Endothelial cell of umbilical vein (primary cell): ENCODE measurements at regions not wholly inside any gene's neighbourhood (a gene's known extent, or its start where the extent isn't known, plus 50 kb on each side); places are given as distances from the start of the nearest gene placed in this dataset.

Experiments used
- BruUV-seq: library from RNA; stranded (reverse); fragments of 400-500 nt; replicated peaks from 2 replicates; lab custom pipeline; 2021; lab: Mats Ljungman, UMichigan
- CTCF ChIA-PET: fragments of 300-600, 350-600 bp; sonication (Branson Sonifier 250); formaldehyde crosslinking; loops from one replicate; lab custom pipeline; 2021; ENCODE audit warnings: antibody characterized with exemption, inconsistent platforms; lab: Charles Lee
- POLR2A ChIA-PET: fragments of 300-600, 350-600 bp; sonication (Branson Sonifier 250); formaldehyde crosslinking; loops from one replicate; lab custom pipeline; 2021; ENCODE audit warnings: antibody characterized with exemption, inconsistent platforms; lab: Charles Lee
- DNase-seq: peaks from one replicate; pipeline ENCODE4 v3.0.0-alpha.2; 2011; ENCODE audit warnings: low read depth, low spot score
- FAIRE-seq: peaks from 2 replicates; lab custom pipeline; 2011; peaks lifted over from hg19 to GRCh38; lab: Jason Lieb, UNC
- H2AFZ ChIP-seq: 2 replicates; pipeline ENCODE4 v1.6.0; 2012; ENCODE audit warnings: low read depth, low read length, control low read depth, inconsistent platforms
- H3K27ac ChIP-seq: 2 replicates; pipeline ENCODE4 v1.5.1; 2011; ENCODE audit warnings: low read depth, mild to moderate bottlenecking, control low read depth, low read length, moderate library complexity; ENCODE audit not compliant: insufficient read depth
- H3K27me3 ChIP-seq, 2 experiments: 2 replicates each; pipeline versions ENCODE4 v1.6.0 to v1.6.1; 2011; ENCODE audit warnings: low read length in 2 of 2, mixed read lengths in 1 of 2; ENCODE audit not compliant: control insufficient read depth in 2 of 2, insufficient read depth in 2 of 2
- H3K36me3 ChIP-seq, 2 experiments: 2 replicates in 1 of 2; 3 replicates in 1 of 2; pipeline ENCODE4 v1.5.1; 2011; ENCODE audit warnings: low read length in 2 of 2, mild to moderate bottlenecking in 1 of 2, moderate library complexity in 1 of 2; ENCODE audit not compliant: control insufficient read depth in 2 of 2, insufficient read depth in 2 of 2; ENCODE audit errors: extremely low read depth in 1 of 2
- H3K4me1 ChIP-seq: 3 replicates; pipeline ENCODE4 v1.5.1; 2011; ENCODE audit warnings: mild to moderate bottlenecking, low read length; ENCODE audit not compliant: control insufficient read depth, insufficient read depth; ENCODE audit errors: extremely low read depth
- H3K4me2 ChIP-seq: 2 replicates; pipeline ENCODE4 v1.6.1; 2011; ENCODE audit warnings: low read length, control low read depth, mixed read lengths; ENCODE audit not compliant: insufficient read depth
- H3K4me3 ChIP-seq, 3 experiments: fragments of 200-600 bp in 1 of 3; sonication (generic), shearing (Covaris generic) in 1 of 3; replicated peaks in 1 of 3; 2 replicates each; pipeline ENCODE4 v1.5.1; 2011 to 2016; ENCODE audit warnings: control low read depth in 3 of 3, low read length in 3 of 3, mild to moderate bottlenecking in 2 of 3, inconsistent platforms in 1 of 3, low read depth in 1 of 3, moderate library complexity in 1 of 3; ENCODE audit not compliant: insufficient read depth in 1 of 3
- H3K79me2 ChIP-seq: 2 replicates; pipeline ENCODE4 v1.6.0; 2012; ENCODE audit warnings: low read length, inconsistent platforms; ENCODE audit not compliant: control insufficient read depth, insufficient read depth
- H3K9ac ChIP-seq: replicated peaks from 2 replicates; pipeline ENCODE3; 2011; ENCODE audit warnings: low read length, control low read depth; ENCODE audit not compliant: insufficient read depth; ENCODE audit errors: extremely low read depth
- H3K9me1 ChIP-seq: replicated peaks from 3 replicates; pipeline ENCODE4 v1.6.0; 2011; ENCODE audit warnings: mild to moderate bottlenecking, low read length; ENCODE audit not compliant: control insufficient read depth, insufficient read depth; ENCODE audit errors: extremely low read depth
- H3K9me3 ChIP-seq: replicated peaks from 2 replicates; pipeline ENCODE4 v1.5.1; 2012; ENCODE audit warnings: low read length, inconsistent platforms; ENCODE audit not compliant: control insufficient read depth, insufficient read depth
- H4K20me1 ChIP-seq: replicated peaks from 2 replicates; pipeline ENCODE3; 2011; ENCODE audit warnings: mild to moderate bottlenecking, low read length; ENCODE audit not compliant: control insufficient read depth, insufficient read depth; ENCODE audit errors: extremely low read depth
- CTCF ChIP-seq, 2 donors: IDR thresholded peaks; 1 replicate in 1 of 2; 2 replicates in 1 of 2; pipeline ENCODE4 v1.5.1; 2011; ENCODE audit warnings: low read length in 2 of 2, mild to moderate bottlenecking in 2 of 2, moderate library complexity in 2 of 2, control low read depth in 1 of 2, inconsistent platforms in 1 of 2, low read depth in 1 of 2; ENCODE audit not compliant: insufficient read depth in 1 of 2; ENCODE audit errors: extremely low read depth in 1 of 2
- EZH2 ChIP-seq: IDR thresholded peaks from 2 replicates; pipeline ENCODE4 v1.6.1; 2012; ENCODE audit warnings: borderline replicate concordance, low read depth, mild to moderate bottlenecking, moderate library complexity, low read length, inconsistent platforms; ENCODE audit not compliant: severe bottlenecking
- FOS ChIP-seq: IDR thresholded peaks from 2 replicates; pipeline ENCODE4 v1.6.1; 2011; ENCODE audit warnings: mild to moderate bottlenecking, low read length, moderate library complexity, borderline replicate concordance; ENCODE audit not compliant: insufficient read depth
- GATA2 ChIP-seq: IDR thresholded peaks from 2 replicates; pipeline ENCODE4 v1.7.0; 2011; ENCODE audit warnings: low read depth, mild to moderate bottlenecking, moderate library complexity, mixed read lengths, low read length; ENCODE audit not compliant: insufficient read length, insufficient read depth
- JUN ChIP-seq: IDR thresholded peaks from 2 replicates; pipeline ENCODE4 v1.6.1; 2011; ENCODE audit warnings: borderline replicate concordance, low read depth; ENCODE audit not compliant: insufficient read length, insufficient read depth
- MAX ChIP-seq: IDR thresholded peaks from 2 replicates; pipeline ENCODE4 v1.6.1; 2011; ENCODE audit not compliant: insufficient read depth, insufficient read length
- MYC ChIP-seq: IDR thresholded peaks from one replicate; pipeline ENCODE4 v1.6.1; 2011; ENCODE audit warnings: mild to moderate bottlenecking, low read depth, low read length
- POLR2A ChIP-seq: IDR thresholded peaks from 2 replicates; pipeline ENCODE4 v1.6.1; 2012; ENCODE audit warnings: low read depth, mild to moderate bottlenecking, control low read depth, low read length
- POLR2AphosphoS5 ChIP-seq: IDR thresholded peaks from 2 replicates; pipeline ENCODE4 v1.6.1; 2012; ENCODE audit warnings: low read depth, mild to moderate bottlenecking, control low read depth, low read length, moderate library complexity; ENCODE audit not compliant: insufficient read depth
- dilution Hi-C: fragments of 300-500 bp; cut with MboI; formaldehyde crosslinking; loops from one replicate; pipeline ENCODE4 v1.15.0; 2019; ENCODE audit warnings: low sequenced_read_pairs; ENCODE audit not compliant: extremely low pct_ligation_motif_present
- intact Hi-C: fragments of 100-400 bp; cut with micrococcal nuclease; formaldehyde crosslinking; loops from one replicate; pipeline ENCODE4 v1.10.0; 2022

GRCh38 chr6:74879976-74880375 is 325.9 kb downstream of the COL12A1 start:
- Histone ChIP-seq H2AFZ (no peak overlapping the region), H3K9me3 (no peaks in the 10 kb centered on the region), H3K9me1 (no peaks in the 10 kb centered on the region), H3K27me3 (peaks cover 0 to 2% of the 10 kb centered on the region in 2 experiments), H3K4me1 (no peaks in the 10 kb centered on the region), H4K20me1 (no peaks in the 10 kb centered on the region), H3K4me2 (no peak overlapping the region), H3K4me3 (no peak overlapping the region), H3K79me2 (no peaks in the 10 kb centered on the region), H3K36me3 (no peaks in the 10 kb centered on the region), H3K27ac (no peak overlapping the region), H3K9ac (no peak overlapping the region)
- dilution Hi-C loops: no loop called here
- BruUV-seq: no TSS peak
- FAIRE-seq (peak; percentile 38), DNase-seq (no peak)
- TF ChIP-seq POLR2A (no peak), FOS (no peak), MYC (no peak), EZH2 (no peak), GATA2 (no peak), CTCF (IDR thresholded peaks at IDR 0.05; ENCODE audit: extremely low read depth in 1 of 2, insufficient read depth in 1 of 2, low read depth in 1 of 2, low read length in 2 of 2) (no peak), MAX (no peak), JUN (no peak), POLR2AphosphoS5 (no peak)
- intact Hi-C loops: no loop called here
- ChIA-PET POLR2A (no interaction called here), CTCF (no interaction called here)
